ENCODE measurements at regions not wholly inside any gene's neighbourhood (a gene's known extent, or its start where the extent isn't known, plus 50 kb on each side); places are given as distances from the start of the nearest gene placed in this dataset.
A peak's percentile ranks its signal among the peaks of the same experiment; 100 is the strongest.
"Not testable (repeated sequence)": the region's sequence is repeated elsewhere in the genome, so short reads cannot be mapped to it uniquely, and the experiment has no call there.

DNA sequence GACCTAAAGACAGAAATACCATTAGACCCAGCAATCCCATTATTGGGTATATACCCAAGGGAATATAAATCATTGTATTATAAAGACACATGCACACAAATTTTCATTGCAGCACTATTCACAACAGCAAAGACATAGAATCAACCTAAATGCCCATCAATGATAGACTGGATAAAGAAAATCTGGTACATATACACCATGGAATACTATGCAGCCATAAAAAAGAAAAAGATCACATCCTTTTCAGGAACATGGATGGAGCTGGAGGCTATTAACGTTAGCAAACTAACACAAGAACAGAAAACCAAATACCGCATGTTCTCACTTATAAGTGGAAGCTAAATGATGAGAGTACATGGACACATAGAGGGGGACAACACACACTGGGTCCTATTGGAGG lies 280.1 kb upstream of the G2E3 start:
- H3K9me3 Mint-ChIP-seq; H3K27me3 Mint-ChIP-seq; H3K4me1 Mint-ChIP-seq; H3K4me3 Mint-ChIP-seq; H3K27ac Mint-ChIP-seq; intact Hi-C loops (cut with micrococcal nuclease); H3K36me3 Mint-ChIP-seq (ENCODE audit: low read depth); DNase-seq: not testable (repeated sequence)

DNA sequence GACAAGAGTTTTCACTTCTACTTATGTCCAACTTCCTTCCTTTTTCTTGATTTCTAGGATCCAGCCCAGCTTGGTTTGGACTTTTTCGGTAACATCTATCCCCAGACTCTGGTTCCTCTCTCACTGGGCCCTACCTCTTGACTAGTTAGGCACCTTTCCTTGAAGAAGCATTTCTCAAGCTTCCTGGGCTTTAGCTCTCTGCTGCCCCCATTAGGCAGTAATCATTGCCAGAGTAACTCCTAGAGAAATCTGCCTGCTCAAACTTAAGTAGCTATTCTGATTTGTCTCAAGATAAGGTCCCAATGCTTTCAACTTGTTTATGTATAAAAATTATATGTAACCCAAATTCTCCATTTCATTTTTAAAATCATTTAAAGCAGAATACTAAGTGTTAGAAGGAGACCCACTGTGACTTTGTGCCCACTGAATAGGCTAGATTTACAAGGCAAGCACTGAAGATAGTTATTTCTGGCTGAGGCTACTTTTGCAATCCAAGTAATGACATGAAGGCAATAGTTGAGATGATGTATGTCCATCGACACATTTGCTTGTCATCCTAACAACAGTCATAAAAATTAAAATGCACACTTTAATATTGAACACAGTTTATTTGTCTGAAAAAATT lies 275.0 kb upstream of the G2E3 start:
- Mint-ChIP-seq H3K9me3 (no peaks in the 10 kb centered on the region), H3K27ac (no peak overlapping the region)
- DNase-seq, result peak; percentile 62

DNA sequence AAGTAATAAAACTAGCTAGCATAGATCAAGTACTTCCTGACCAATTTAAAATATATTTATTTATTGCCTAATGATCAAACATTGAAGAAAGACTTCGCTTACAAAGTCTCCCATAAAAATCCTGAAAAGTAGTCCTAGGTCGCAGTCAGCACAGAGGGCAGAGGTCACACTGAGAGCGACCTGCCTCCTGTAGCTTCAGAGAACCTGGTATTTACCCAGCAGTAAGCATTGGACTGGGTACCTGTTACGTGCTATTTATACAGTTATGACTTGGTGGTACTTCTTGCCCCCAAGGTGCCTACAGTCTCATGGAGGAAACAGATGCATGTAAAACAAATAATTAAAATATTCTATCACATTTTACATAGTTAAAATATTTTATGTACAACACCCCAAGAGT lies 274.1 kb upstream of the G2E3 start:
- intact Hi-C loops (cut with micrococcal nuclease), result loop anchor here (5.0 kb wide), 1 partner anchor 52 kb away; no protein-coding TSS in a partner anchor
- H3K27ac Mint-ChIP-seq, result no peak overlapping the region
- no peaks in the 10 kb centered on the region for H3K27me3 Mint-ChIP-seq
- no peaks in the 10 kb centered on the region for H3K4me1 Mint-ChIP-seq
- no peak overlapping the region for H3K4me3 Mint-ChIP-seq
- H3K36me3 Mint-ChIP-seq (ENCODE audit: low read depth), result no peaks in the 10 kb centered on the region
- no peaks in the 10 kb centered on the region for H3K9me3 Mint-ChIP-seq
- no peak for DNase-seq

More for the DNA sequence above, 275.0 kb upstream of the G2E3 start:
- Mint-ChIP-seq H3K36me3 (ENCODE audit: low read depth) (no peaks in the 10 kb centered on the region), H3K27me3 (no peaks in the 10 kb centered on the region), H3K4me1 (no peaks in the 10 kb centered on the region), H3K4me3 (no peak overlapping the region)
- intact Hi-C loops (cut with micrococcal nuclease), result no loop called here

DNA sequence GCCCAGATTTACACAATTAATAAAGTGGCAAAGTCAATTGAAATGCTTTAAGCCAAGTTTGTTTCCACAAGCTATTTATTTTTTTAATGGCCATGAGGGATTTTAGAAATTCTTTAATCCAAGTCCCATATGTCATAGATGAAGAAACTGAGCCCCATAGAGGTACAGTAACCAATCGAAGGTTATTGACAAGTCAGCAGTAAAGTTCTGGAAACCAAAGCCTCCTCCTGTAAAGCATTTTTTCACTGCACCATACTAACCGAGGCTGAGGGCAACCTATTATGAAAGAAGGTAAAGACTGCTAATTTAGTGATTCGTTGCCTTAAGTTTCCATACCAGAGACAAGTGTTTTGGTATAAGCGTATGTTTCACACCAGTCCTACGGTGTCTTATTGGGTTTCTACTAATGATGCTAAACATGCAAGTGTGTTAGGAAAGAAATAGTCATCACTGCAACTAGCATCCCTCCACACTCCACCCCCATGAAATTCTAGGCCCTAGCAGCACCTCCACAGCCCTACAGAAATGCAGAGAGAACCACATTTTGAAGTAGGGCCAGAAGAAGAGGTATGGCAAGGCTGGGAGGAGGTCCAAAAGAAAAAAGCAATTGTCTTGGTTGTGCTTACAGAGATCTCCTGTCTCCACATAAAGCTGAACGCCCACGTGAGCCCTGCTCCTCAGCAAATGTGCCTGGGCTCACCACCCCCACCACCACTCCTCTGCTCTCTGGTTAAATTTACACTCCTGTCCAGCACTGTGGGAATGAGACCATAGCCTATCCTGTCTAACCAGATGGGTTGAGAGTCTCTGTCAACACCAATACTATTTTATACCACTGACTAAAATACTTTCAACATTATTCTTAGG lies 271.1 kb upstream of the G2E3 start:
- no peak for DNase-seq
- Mint-ChIP-seq H3K27ac (peak overlapping the region; percentile 60), H3K4me3 (no peak overlapping the region), H3K9me3 (no peaks in the 10 kb centered on the region), H3K36me3 (ENCODE audit: low read depth) (no peaks in the 10 kb centered on the region), H3K27me3 (no peaks in the 10 kb centered on the region), H3K4me1 (no peaks in the 10 kb centered on the region)
- intact Hi-C loops (cut with micrococcal nuclease), result loop anchor here (2.0 to 5.0 kb wide), 2 partner anchors 49 to 67 kb away; no protein-coding TSS in a partner anchor

DNA sequence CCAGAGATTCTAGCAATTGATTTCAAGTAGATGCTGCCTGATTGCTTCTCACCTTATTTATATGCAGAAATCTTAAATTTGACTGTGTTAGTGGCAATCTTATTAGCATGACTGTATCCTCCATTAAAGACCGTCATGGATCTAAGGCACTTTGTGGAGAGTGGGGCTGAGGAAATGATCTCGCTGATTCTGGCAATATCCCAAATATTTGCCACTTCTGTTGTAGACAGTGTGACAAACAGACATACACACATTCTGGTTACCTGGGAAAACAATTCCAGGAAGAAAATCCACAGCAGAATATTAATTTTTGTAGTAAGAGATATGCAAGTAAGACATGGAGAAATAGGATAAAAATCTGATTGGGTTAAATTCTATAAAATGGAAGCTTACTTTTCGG lies 269.0 kb upstream of the G2E3 start:
- intact Hi-C loops (cut with micrococcal nuclease), result no loop called here
- Mint-ChIP-seq H3K27me3 (no peaks in the 10 kb centered on the region), H3K27ac (no peak overlapping the region), H3K9me3 (no peaks in the 10 kb centered on the region), H3K4me3 (no peak overlapping the region), H3K4me1 (no peaks in the 10 kb centered on the region), H3K36me3 (ENCODE audit: low read depth) (no peaks in the 10 kb centered on the region)
- no peak for DNase-seq

DNA sequence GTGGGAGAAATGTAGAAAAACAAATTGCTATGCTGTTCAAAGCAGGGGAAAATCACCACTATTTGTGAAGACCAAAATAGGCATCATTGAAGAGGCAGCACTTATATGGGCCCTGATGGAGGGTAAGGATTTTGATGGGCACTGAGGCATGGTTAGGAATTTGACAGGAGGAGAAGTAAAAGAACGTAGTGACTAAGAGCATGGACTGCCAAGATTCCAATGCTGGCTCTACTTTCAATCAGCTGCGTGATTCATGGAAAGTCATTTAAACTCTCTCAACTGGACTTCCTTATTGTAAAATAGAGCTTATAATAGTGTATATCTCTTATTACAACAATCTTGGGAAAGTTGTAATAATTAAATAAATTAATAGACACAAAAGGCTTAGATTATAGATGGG lies 267.7 kb upstream of the G2E3 start:
- no peaks in the 10 kb centered on the region for H3K4me1 Mint-ChIP-seq
- intact Hi-C loops (cut with micrococcal nuclease), result no loop called here
- H3K4me3 Mint-ChIP-seq, result no peak overlapping the region
- no peaks in the 10 kb centered on the region for H3K36me3 Mint-ChIP-seq (ENCODE audit: low read depth)
- no peak for DNase-seq
- no peaks in the 10 kb centered on the region for H3K9me3 Mint-ChIP-seq
- no peak overlapping the region for H3K27ac Mint-ChIP-seq
- no peaks in the 10 kb centered on the region for H3K27me3 Mint-ChIP-seq

DNA sequence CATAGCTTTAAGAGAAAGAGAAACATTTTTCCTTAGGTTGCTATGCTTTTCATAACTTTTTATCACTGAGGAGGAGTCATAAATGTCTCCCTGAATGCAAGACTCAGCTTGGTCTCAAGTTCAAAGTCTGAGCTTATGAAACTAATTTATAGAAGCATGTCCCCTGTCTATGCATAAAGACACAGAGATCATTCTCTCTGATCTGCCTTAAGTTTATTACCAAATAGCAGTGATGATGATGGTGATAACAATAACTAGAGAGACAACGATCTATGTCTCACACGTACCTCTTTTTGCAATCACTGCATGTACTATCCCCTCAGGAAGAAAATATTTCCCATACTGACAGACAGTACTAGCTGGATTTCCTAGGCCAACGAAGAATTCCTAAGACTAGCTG lies 266.4 kb upstream of the G2E3 start:
- Mint-ChIP-seq H3K27me3 (no peaks in the 10 kb centered on the region), H3K27ac (no peak overlapping the region), H3K4me3 (no peak overlapping the region), H3K9me3 (no peaks in the 10 kb centered on the region), H3K36me3 (ENCODE audit: low read depth) (no peaks in the 10 kb centered on the region), H3K4me1 (peaks cover 3% of the 10 kb centered on the region)
- DNase-seq, result no peak
- intact Hi-C loops (cut with micrococcal nuclease), result no loop called here

DNA sequence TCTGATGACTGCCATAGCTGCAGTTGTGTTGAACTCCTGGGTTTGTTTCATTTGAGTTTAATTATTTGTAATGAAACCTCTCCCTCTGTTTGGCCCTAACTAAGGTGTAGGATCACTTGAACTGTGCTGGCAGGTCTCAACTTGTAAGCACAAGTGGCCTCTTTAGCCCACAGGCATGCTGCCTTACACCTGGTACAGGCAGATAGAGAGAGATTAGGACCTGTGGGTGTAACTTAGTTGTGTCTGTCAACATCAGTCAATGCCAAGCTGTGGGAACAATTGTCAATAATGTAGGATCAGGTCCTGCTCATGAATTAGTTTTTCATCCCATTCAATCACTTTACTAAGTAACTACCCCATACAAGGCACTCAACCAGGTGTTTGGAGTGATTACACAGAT lies 263.0 kb upstream of the G2E3 start:
- no peak overlapping the region for H3K27ac Mint-ChIP-seq
- no peak overlapping the region for H3K4me3 Mint-ChIP-seq
- no peaks in the 10 kb centered on the region for H3K27me3 Mint-ChIP-seq
- no peaks in the 10 kb centered on the region for H3K9me3 Mint-ChIP-seq
- no peak for DNase-seq
- peaks cover 3% of the 10 kb centered on the region for H3K4me1 Mint-ChIP-seq
- intact Hi-C loops (cut with micrococcal nuclease), result no loop called here
- H3K36me3 Mint-ChIP-seq (ENCODE audit: low read depth), result no peaks in the 10 kb centered on the region

DNA sequence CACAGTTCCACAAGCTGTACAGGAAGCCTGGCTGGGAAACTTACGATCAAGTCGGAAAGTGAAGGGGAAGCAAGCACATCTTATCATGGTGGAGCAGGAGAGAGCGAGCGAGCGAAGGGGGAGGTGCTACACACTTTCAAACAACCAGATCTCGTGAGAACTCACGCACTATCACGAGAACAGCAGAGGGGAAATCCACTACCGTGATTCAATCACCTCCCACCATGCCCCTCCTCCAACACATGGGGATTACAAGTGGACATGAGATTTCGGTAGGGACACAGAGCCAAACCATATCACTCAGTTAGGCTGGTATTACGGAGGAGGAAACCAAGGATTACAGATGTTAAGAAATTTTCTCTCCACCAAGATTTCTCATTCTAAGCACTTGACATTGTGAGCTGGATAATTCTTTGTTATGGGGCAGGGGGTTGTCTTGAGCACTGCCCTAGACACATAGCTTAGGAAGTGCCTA lies 262.0 kb upstream of the G2E3 start:
- H3K4me1 Mint-ChIP-seq, result peaks cover 3% of the 10 kb centered on the region
- intact Hi-C loops (cut with micrococcal nuclease), result no loop called here
- no peaks in the 10 kb centered on the region for H3K9me3 Mint-ChIP-seq
- H3K36me3 Mint-ChIP-seq (ENCODE audit: low read depth), result no peaks in the 10 kb centered on the region
- DNase-seq, result no peak
- H3K27ac Mint-ChIP-seq, result no peak overlapping the region
- no peaks in the 10 kb centered on the region for H3K27me3 Mint-ChIP-seq
- H3K4me3 Mint-ChIP-seq, result no peak overlapping the region

DNA sequence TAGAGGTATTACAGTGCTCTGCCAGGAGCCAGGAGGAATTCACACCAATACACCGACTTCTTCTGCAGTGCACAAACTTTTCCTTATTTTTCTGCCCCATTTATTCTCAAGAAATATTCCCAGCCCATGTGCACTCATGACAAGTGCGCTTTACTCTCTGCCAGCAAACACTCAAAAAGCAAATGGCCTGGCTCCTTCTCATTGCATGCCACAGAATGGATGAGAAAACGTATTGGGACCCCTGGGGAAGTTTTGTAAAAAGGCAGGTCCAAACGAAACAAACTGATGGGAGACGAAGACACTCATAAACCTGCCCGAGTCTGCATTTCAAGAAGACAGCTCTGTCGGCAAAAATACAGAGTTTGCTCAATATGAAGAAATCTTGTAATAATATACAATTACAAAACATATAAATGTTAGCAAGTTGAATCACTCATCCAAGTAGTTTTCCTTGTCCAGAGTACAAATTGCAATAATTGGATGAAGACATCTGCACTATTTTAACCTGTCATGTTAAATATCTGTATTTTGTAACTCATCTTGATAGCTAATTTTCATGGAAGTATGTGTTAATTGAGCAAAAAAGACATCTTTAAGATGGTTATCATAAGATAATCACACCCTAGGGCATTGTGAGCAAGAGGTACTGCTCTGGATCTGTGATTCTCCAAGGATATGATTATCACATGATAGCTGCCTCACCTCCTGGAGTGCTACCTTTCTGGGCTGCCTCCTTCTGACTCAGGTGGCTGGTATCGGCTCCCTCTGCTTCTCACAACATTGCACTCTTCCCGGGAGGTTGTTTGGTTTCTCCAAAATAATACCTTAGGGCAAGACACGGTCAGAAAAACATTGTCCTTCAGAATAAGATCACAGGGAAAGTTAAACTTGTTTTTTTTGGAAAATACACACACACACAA lies 260.8 kb upstream of the G2E3 start:
- Mint-ChIP-seq H3K4me3 (no peak overlapping the region), H3K36me3 (ENCODE audit: low read depth) (no peaks in the 10 kb centered on the region), H3K27ac (no peak overlapping the region), H3K4me1 (peaks cover 3% of the 10 kb centered on the region), H3K9me3 (no peaks in the 10 kb centered on the region), H3K27me3 (no peaks in the 10 kb centered on the region)
- intact Hi-C loops (cut with micrococcal nuclease), result no loop called here
- no peak for DNase-seq

DNA sequence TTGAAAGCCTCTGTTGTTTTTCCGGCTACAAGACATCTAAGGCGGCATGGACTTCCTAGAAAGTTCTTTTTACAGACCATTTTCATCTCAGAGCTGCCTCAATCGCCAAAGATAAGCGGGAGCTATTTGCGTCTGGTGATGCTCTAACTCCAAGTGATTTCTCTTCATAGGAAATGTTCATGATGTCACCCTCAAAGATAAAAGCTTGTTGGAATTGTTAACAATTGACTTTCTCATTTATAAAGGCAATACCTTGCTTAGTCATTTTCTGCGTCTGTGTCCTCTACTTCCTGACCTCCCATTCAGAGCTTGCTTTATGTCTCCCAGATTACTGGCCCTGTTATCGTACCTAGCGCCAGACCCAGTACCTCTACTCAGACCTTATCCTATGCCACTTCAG lies 259.0 kb upstream of the G2E3 start:
- intact Hi-C loops (cut with micrococcal nuclease), result no loop called here
- Mint-ChIP-seq H3K4me3 (no peak overlapping the region), H3K9me3 (no peaks in the 10 kb centered on the region), H3K27me3 (no peaks in the 10 kb centered on the region), H3K36me3 (ENCODE audit: low read depth) (no peaks in the 10 kb centered on the region), H3K4me1 (peaks cover 3% of the 10 kb centered on the region), H3K27ac (no peak overlapping the region)
- DNase-seq, result no peak

DNA sequence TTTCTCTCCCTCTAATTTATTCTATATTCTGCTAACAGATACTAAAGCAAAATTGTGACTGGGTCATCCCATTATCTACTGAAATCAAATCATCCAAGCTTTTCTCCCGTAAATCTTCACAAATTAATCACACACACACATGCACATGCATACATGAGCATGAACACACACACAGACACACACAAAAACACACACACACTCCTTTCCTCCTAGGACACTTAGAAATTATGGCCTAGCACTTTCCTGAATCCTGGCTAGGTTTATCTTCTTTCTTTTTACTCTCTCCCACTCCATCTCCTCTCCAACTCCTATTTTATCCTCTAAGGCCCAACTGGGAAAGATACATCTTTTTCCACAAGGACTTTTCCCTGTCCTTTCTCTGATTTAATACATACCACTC lies 255.6 kb upstream of the G2E3 start:
- no peak for DNase-seq
- intact Hi-C loops (cut with micrococcal nuclease), result no loop called here
- Mint-ChIP-seq H3K4me1 (no peaks in the 10 kb centered on the region), H3K4me3 (no peak overlapping the region), H3K9me3 (no peaks in the 10 kb centered on the region), H3K36me3 (ENCODE audit: low read depth) (no peaks in the 10 kb centered on the region), H3K27ac (no peak overlapping the region), H3K27me3 (no peaks in the 10 kb centered on the region)

DNA sequence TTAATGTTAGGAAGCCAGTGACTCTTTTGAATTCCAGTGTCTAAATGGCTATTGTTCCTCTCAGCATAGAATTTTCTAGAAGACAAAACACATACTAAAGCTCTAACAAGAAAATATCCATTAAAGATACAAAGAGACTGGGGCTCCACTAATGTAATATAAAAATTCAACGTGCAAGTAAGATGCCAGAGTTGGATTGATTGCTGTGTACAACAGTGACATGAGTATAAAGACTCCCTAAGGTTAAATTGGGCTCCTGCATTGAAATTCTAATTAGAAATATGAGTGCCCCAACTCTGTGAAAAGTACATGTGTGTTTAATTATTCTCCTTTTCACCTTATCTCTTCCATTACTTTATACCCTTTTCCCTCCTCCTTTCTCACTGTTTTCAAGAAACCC lies 253.6 kb upstream of the G2E3 start:
- H3K27me3 Mint-ChIP-seq, result no peaks in the 10 kb centered on the region
- no peak overlapping the region for H3K4me3 Mint-ChIP-seq
- H3K27ac Mint-ChIP-seq, result no peak overlapping the region
- H3K36me3 Mint-ChIP-seq (ENCODE audit: low read depth), result no peaks in the 10 kb centered on the region
- H3K4me1 Mint-ChIP-seq, result no peaks in the 10 kb centered on the region
- DNase-seq, result no peak
- H3K9me3 Mint-ChIP-seq, result peaks cover 4% of the 10 kb centered on the region
- intact Hi-C loops (cut with micrococcal nuclease), result no loop called here

DNA sequence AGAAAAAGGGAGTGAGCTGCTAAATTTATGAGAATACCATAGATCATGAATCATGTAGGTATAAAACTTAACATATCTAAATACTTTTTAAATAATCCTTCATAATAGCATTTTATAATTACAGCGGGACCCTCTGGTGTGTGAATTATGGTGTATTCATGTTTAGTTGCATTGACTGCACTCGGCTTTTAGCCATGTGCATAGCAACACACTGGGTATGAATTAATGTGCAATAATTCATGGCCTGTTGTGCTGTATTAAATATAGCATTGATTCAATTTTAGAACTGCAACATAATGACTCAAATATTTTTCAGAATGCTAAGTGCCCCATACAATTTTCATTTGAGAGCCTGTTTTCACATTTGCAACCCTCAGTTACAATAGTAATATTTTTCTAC lies 249.6 kb upstream of the G2E3 start:
- Mint-ChIP-seq H3K36me3 (ENCODE audit: low read depth) (no peaks in the 10 kb centered on the region), H3K27ac (no peak overlapping the region), H3K27me3 (no peaks in the 10 kb centered on the region), H3K4me3 (no peak overlapping the region), H3K9me3 (peaks cover 11% of the 10 kb centered on the region), H3K4me1 (peaks cover 4% of the 10 kb centered on the region)
- intact Hi-C loops (cut with micrococcal nuclease), result no loop called here
- DNase-seq, result no peak
